BJ (cell line): ENCODE measurements at regions not wholly inside any gene's neighbourhood (a gene's known extent, or its start where the extent isn't known, plus 50 kb on each side); places are given as distances from the start of the nearest gene placed in this dataset.
"Not testable (repeated sequence)": the region's sequence is repeated elsewhere in the genome, so short reads cannot be mapped to it uniquely, and the experiment has no call there.

Experiments used
- CTCF ChIA-PET: fragments of 350-600 bp; formaldehyde crosslinking; extraction: SDS; loops from one replicate; lab custom pipeline; 2021; ENCODE audit warnings: antibody characterized with exemption, inconsistent platforms; lab: Yijun Ruan, JAX
- POLR2A ChIA-PET: fragments of 300-600 bp; sonication (Branson Sonifier 250); formaldehyde crosslinking; extraction: SDS; loops from one replicate; lab custom pipeline; 2021; ENCODE audit warnings: antibody characterized with exemption; lab: Charles Lee
- DNase-seq: peaks from one replicate; pipeline ENCODE4 v3.0.0-alpha.2; 2011; ENCODE audit warnings: low read depth
- H3K27me3 ChIP-seq: 2 replicates; pipeline ENCODE4 v1.6.0; 2011; ENCODE audit warnings: low read length; ENCODE audit not compliant: control insufficient read depth, insufficient read depth
- H3K36me3 ChIP-seq: 2 replicates; pipeline ENCODE4 v1.5.1; 2011; ENCODE audit warnings: low read length; ENCODE audit not compliant: control insufficient read depth, insufficient read depth
- H3K4me3 ChIP-seq: 2 replicates; pipeline ENCODE4 v1.5.1; 2011; ENCODE audit warnings: low read depth, mild to moderate bottlenecking, control low read depth, low read length
- TF ChIP-seq, protein P1 (sequence below): IDR thresholded peaks from 2 replicates; pipeline ENCODE4 v1.5.1; 2011; ENCODE audit warnings: low read depth, mild to moderate bottlenecking, control low read depth, inconsistent platforms, low read length, moderate library complexity; ENCODE audit not compliant: insufficient read depth

DNA sequence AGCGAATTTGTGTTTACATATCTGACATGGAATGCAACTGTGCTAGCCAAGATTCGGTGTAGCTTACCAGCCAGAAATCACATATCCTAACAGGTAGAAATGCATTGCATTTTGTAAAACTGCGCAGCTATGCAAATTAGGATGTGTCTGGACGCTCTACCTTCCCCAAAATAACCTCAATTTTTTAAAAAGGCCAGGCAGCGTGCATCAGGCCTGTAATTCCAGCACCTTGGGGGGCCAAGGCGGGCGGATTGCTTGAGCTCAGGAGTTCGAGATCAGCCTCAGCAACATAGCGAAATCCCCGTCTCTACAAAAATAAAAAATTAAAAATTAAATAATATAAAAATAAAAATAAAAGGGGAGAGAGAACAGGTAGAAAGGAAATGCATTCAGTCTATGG, 305.0 kb downstream of the TYW1 start:
- Histone ChIP-seq H3K36me3 (no peaks in the 10 kb centered on the region), H3K4me3 (peak overlapping the region; percentile 94), H3K27me3 (no peaks in the 10 kb centered on the region)
- POLR2A ChIA-PET: no interaction called here
- CTCF ChIA-PET: no interaction called here
- TF ChIP-seq, protein P1, sequence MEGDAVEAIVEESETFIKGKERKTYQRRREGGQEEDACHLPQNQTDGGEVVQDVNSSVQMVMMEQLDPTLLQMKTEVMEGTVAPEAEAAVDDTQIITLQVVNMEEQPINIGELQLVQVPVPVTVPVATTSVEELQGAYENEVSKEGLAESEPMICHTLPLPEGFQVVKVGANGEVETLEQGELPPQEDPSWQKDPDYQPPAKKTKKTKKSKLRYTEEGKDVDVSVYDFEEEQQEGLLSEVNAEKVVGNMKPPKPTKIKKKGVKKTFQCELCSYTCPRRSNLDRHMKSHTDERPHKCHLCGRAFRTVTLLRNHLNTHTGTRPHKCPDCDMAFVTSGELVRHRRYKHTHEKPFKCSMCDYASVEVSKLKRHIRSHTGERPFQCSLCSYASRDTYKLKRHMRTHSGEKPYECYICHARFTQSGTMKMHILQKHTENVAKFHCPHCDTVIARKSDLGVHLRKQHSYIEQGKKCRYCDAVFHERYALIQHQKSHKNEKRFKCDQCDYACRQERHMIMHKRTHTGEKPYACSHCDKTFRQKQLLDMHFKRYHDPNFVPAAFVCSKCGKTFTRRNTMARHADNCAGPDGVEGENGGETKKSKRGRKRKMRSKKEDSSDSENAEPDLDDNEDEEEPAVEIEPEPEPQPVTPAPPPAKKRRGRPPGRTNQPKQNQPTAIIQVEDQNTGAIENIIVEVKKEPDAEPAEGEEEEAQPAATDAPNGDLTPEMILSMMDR: no peak
- no peak for DNase-seq

DNA sequence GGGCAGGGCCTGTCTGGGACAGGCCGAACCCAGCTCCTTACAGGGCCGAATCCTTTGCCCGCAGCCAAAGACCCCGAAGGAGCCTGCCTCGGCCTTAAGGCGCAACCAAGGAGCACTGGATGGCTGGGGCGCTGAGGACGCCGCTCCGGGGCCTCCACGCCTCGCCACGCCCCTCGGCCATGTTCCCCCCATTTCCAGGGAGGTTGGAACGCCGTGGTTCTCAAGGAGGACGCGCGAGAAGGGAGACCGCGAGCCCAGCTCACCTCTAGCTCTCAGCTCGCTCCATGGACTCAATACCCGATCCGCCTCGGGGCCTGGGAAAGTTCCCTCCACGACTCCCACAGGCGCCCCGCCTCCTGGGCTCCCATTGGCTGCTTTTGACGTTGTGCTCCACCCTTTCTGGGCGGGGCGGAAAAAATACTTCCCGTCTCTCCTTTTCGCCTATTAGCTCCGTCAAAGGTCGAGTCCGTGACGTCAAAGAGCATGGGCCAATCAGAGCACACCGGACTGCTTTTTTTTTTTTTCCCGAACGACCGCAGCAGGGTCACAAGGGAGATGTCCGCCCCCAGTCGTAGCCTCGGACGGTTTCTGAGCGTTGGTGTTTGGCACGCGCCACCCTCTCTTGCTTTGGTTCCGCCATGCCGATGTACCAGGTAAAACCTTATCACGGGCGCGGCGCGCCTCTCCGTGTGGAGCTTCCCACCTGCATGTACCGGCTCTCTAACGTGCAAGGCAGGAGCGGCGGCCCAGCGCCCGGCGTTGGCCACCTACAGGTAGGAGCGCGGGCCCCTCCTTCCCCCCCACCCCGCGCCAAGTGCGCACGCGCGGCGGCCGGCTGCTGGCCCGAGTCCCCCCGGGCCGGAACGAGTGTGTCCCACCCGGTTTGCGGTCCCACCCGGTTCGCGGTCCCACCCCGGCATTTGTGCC, 305.7 kb downstream of the TYW1 start:
- CTCF ChIA-PET: no interaction called here
- peak; percentile 95 for DNase-seq
- Histone ChIP-seq H3K4me3 (peak overlapping the region; percentile 94), H3K27me3 (no peaks in the 10 kb centered on the region), H3K36me3 (no peaks in the 10 kb centered on the region)
- TF ChIP-seq, protein P1: peak; percentile 43
- POLR2A ChIA-PET: interaction anchor here (0.7 kb wide), 1 partner anchor 13 kb away, joined by 6 read pairs; no protein-coding TSS in a partner anchor

DNA sequence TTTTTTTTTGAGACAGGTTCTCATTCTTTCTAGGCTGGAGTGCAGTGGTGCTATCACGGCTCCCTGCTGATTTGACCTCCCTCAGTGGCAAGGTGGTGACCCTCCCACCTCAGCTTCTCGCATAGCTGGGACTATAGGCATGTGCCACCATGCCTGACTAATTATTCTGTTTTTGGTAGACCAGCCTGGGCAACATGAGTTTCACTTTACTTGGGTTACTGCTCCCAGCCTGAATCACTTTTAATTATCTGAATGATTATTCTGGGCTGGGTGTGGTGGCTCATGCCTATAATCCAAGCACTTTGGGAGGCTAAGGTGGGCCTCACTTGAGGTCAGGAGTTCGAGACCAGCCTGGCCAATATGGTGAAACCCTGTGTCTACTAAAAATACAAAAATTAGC, 308.2 kb downstream of the TYW1 start:
- POLR2A ChIA-PET, H3K27me3 ChIP-seq, H3K4me3 ChIP-seq, DNase-seq, CTCF ChIA-PET: not testable (repeated sequence)
- peaks cover 10% of the 10 kb centered on the region for H3K36me3 ChIP-seq

DNA sequence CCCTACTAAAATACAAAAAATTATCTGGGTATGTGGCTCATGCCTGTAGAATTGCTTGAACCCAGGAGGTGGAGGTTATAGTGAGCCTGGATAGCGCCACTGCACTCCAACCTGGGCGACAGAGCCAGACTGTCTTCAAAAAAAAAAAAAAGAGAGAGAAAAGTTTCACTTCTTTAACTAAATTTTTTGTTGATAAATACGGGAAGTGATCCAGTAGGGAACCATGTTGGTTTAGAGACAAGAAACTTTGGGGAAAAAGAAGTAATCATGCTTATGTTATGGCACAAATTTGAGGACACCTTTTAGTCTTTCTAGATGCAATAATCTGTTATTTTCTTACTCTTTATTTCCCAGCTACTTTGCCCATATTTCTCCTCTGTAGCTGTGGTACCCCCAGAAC, 309.7 kb downstream of the TYW1 start:
- no peaks in the 10 kb centered on the region for H3K27me3 ChIP-seq
- TF ChIP-seq, protein P1: no peak
- no peak for DNase-seq
- peaks cover 10% of the 10 kb centered on the region for H3K36me3 ChIP-seq
- ChIA-PET POLR2A (no interaction called here), CTCF (no interaction called here)
- H3K4me3 ChIP-seq: no peak overlapping the region

DNA sequence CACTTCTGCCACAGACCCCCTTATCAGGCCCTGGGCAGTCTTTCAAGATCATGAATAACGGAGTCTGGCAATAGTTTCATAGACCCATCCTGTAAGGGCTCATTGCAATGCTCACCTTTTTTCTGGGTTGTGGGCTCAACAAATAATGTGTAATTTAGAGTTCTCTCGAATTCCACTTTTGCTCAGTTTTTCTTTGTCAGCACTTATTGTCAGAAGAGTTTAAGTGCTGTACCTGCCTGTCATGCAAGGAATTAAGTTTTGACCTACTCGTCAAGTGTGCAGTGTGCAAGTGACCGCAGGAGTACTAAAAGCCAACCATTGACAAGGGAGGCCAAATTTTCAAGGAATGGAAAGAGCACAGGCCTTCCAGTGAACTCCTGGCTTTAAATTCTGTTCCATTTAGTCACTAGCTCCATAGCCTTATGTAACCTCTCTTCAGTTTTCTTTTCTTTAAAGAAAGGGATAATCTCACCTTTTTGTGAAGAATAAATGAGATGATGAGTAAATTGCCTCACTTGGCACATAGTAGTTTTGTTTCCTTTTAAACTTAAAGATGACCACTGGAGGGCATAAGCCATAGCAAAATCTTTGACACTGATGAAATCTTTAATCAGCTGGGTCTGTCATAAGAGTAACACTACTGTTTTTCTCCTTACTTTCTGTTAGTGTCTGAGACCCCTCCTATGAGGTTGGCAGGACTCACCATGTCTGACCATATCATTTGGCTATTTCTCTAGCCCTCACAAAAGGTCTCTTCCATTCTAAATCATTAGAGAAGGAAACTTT, 313.3 kb downstream of the TYW1 start:
- TF ChIP-seq, protein P1: no peak
- ChIA-PET CTCF (no interaction called here), POLR2A (no interaction called here)
- Histone ChIP-seq H3K27me3 (no peaks in the 10 kb centered on the region), H3K4me3 (no peak overlapping the region), H3K36me3 (peaks cover 13% of the 10 kb centered on the region)
- no peak for DNase-seq
